NB4 (cell line): ENCODE measurements at regions not wholly inside any gene's neighbourhood (a gene's known extent, or its start where the extent isn't known, plus 50 kb on each side); places are given as distances from the start of the nearest gene placed in this dataset.

Source experiments
- MYC ChIP-seq: IDR thresholded peaks from 2 replicates; pipeline ENCODE4 v1.6.1; 2011; ENCODE audit warnings: low read depth, low read length
- TF ChIP-seq, protein P1 (sequence below): IDR thresholded peaks from one replicate; pipeline ENCODE4 v1.5.1; 2012; ENCODE audit warnings: low read depth, low read length

DNA sequence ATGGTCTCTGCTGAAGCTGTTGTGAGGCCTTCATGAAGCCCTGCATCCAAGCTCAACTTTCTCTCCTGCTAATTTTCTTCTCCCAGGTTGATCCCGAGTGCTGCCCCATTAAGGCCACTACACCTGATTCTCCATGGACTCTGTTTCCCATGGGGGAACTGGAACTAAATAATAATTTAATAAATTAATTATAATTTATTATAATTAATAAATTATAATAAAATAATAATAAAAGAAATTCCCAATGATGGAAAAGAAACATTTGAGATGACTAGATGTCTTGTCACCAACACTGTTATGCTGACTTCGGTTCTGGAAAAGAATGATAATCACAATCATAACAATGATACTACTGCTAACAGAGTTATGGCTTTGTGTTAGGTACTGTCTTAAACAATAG lies 211.2 kb upstream of the ZP4 start:
- TF ChIP-seq, protein P1, sequence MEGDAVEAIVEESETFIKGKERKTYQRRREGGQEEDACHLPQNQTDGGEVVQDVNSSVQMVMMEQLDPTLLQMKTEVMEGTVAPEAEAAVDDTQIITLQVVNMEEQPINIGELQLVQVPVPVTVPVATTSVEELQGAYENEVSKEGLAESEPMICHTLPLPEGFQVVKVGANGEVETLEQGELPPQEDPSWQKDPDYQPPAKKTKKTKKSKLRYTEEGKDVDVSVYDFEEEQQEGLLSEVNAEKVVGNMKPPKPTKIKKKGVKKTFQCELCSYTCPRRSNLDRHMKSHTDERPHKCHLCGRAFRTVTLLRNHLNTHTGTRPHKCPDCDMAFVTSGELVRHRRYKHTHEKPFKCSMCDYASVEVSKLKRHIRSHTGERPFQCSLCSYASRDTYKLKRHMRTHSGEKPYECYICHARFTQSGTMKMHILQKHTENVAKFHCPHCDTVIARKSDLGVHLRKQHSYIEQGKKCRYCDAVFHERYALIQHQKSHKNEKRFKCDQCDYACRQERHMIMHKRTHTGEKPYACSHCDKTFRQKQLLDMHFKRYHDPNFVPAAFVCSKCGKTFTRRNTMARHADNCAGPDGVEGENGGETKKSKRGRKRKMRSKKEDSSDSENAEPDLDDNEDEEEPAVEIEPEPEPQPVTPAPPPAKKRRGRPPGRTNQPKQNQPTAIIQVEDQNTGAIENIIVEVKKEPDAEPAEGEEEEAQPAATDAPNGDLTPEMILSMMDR, result no peak
- TF ChIP-seq MYC, result no peak
